ENCODE measurements at regions not wholly inside any gene's neighbourhood (a gene's known extent, or its start where the extent isn't known, plus 50 kb on each side); places are given as distances from the start of the nearest gene placed in this dataset.

- ChIA-PET POLR2A (no interaction called here), RAD21 (ENCODE audit: unreplicated experiment) (no interaction called here), SMC1A (ENCODE audit: uncharacterized antibody, unreplicated experiment) (no interaction called here), CTCF (interaction anchor here (8.1 kb wide), 1 partner anchor 162 kb away, joined by 170 read pairs; no protein-coding TSS in a partner anchor)
- in situ Hi-C loops (cut with MboI), result no loop called here
- Histone ChIP-seq H3K4me3 (no peak overlapping the region), H3K27ac (ENCODE audit: control insufficient read depth, insufficient read depth) (no peak overlapping the region), H3K27me3 (replicated peaks in 1 of 2; ENCODE audit: control insufficient read depth in 2 of 2, insufficient read depth in 2 of 2, low read length in 1 of 2) (no peaks in the 10 kb centered on the region), H3K4me2 (ENCODE audit: control insufficient read depth, insufficient read depth) (no peak overlapping the region), H2AFZ (ENCODE audit: control insufficient read depth, low read depth, low read length) (no peak overlapping the region), H3K9ac (ENCODE audit: control insufficient read depth, insufficient read depth, low read length) (no peak overlapping the region), H3K36me3 (ENCODE audit: control insufficient read depth in 2 of 2, insufficient read depth in 2 of 2, low read length in 1 of 2) (no peaks in the 10 kb centered on the region), H3K9me3 (replicated peaks; ENCODE audit: control insufficient read depth, insufficient read depth, low read length) (no peaks in the 10 kb centered on the region), H3K79me2 (ENCODE audit: control insufficient read depth, insufficient read depth, low read length) (no peaks in the 10 kb centered on the region), H3K4me1 (ENCODE audit: control insufficient read depth, insufficient read depth, low read length) (no peaks in the 10 kb centered on the region), H4K20me1 (ENCODE audit: control insufficient read depth, insufficient read depth) (no peaks in the 10 kb centered on the region)
- DNase-seq (ENCODE audit: low read depth, low spot score), result no peak
- WGBS (ENCODE audit: insufficient coverage, insufficient replicate concordance, low lambda C conversion rate, missing lambda C conversion rate), result 76% methylated on average over 4 of the region's 4 CpGs
- TF ChIP-seq SIX5 (IDR thresholded peaks at IDR 0.05; ENCODE audit: low read depth, low read length, severe bottlenecking) (no peak), JUND (IDR thresholded peaks at IDR 0.05; ENCODE audit: low read depth, low read length) (no peak), RAD51 (IDR thresholded peaks at IDR 0.05) (no peak), NR2F1 (conservative IDR thresholded peaks at IDR 0.05) (no peak)
- no peak for FAIRE-seq
- intact Hi-C loops (cut with micrococcal nuclease; ENCODE audit: unreplicated experiment), result no loop called here
- no peak for ATAC-seq
- BruUV-seq (replicated peaks), result no TSS peak
These were observed 108.4 kb downstream of the MDH1 start for GRCh38 chr2:63697160-63697559.

DNA sequence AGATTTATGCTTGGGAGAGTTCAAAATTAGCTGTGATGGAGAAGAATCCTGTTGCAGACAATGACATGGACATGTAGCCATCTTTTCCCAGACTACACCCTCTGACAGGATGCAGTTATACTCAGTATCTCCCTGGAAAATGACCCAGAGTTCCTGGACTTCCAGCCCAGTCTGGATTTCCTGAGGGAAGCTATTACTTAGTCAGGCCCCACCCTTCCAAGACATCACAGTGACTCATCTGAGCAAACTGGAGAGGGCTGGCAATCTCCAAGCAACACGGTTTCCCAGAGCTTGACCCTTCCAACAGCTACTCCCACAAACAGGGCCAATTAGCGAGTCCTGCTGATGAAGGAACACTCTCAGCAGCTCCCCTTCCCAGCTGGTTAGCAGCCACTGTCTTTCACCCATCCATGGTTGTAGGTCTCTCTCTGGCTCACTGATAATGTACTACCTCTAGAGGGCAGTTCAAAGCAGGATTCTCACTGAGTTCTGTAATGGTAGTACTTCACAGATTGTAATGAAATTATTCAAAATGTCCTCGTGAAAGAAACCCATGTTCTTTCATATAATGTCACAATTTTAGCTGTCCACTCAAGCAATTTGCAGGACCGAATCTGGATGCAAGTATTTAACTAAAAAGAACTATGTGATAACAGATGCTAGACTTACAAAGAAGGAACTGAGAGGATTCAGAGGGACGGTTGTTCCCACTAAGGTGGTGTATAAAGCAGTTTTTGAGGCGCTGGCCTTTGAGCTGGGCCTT is 110.2 kb downstream of the MDH1 start:
- CTCF ChIA-PET, result interaction anchor here (0.6 to 8.1 kb wide), 27 partner anchors 11 to 884 kb away, joined by 3 to 170 read pairs (median 7); no protein-coding TSS in a partner anchor
- Histone ChIP-seq H3K4me1 (ENCODE audit: control insufficient read depth, insufficient read depth, low read length) (no peaks in the 10 kb centered on the region), H3K4me3 (no peak overlapping the region), H3K27ac (ENCODE audit: control insufficient read depth, insufficient read depth) (no peak overlapping the region), H3K9ac (ENCODE audit: control insufficient read depth, insufficient read depth, low read length) (no peak overlapping the region), H3K4me2 (ENCODE audit: control insufficient read depth, insufficient read depth) (0 out of 2 replicates have a peak overlapping the region, but pooled peaks have one; percentile 43), H4K20me1 (ENCODE audit: control insufficient read depth, insufficient read depth) (no peaks in the 10 kb centered on the region), H3K27me3 (replicated peaks in 1 of 2; ENCODE audit: control insufficient read depth in 2 of 2, insufficient read depth in 2 of 2, low read length in 1 of 2) (no peaks in the 10 kb centered on the region), H3K79me2 (ENCODE audit: control insufficient read depth, insufficient read depth, low read length) (no peaks in the 10 kb centered on the region), H3K36me3 (ENCODE audit: control insufficient read depth in 2 of 2, insufficient read depth in 2 of 2, low read length in 1 of 2) (no peaks in the 10 kb centered on the region), H3K9me3 (replicated peaks; ENCODE audit: control insufficient read depth, insufficient read depth, low read length) (no peaks in the 10 kb centered on the region), H2AFZ (ENCODE audit: control insufficient read depth, low read depth, low read length) (peak overlapping the region; percentile 31; the same call in 1 of the 2 replicates)
- SMC1A ChIA-PET (ENCODE audit: uncharacterized antibody, unreplicated experiment), result interaction anchor here (0.6 to 2.6 kb wide), 18 partner anchors 10 to 632 kb away, joined by 3 to 32 read pairs (median 4); no protein-coding TSS in a partner anchor
- in situ Hi-C loops (cut with MboI), result no loop called here
- FAIRE-seq, result peak; percentile 96
- WGBS (ENCODE audit: insufficient coverage, insufficient replicate concordance, low lambda C conversion rate, missing lambda C conversion rate), result 31% methylated on average over 6 of the region's 6 CpGs
- no TSS peak for BruUV-seq (replicated peaks)
- POLR2A ChIA-PET, result interaction anchor here (0.9 to 1.4 kb wide), 2 partner anchors 12 to 159 kb away, joined by 3 read pairs; no protein-coding TSS in a partner anchor
- TF ChIP-seq CTCF (IDR thresholded peaks at IDR 0.05 in 2 of 3, conservative IDR thresholded peaks at IDR 0.05 in 1 of 3; ENCODE audit: control insufficient read depth in 2 of 3, extremely low read depth in 1 of 3, insufficient read depth in 1 of 3, low read depth in 3 of 3, low read length in 3 of 3) (peak; percentile 55 to 71 (median 67)), RAD21 (IDR thresholded peaks at IDR 0.05; ENCODE audit: insufficient read depth, low read depth, low read length) (peak; percentile 77), SMC3 (IDR thresholded peaks at IDR 0.05; ENCODE audit: borderline replicate concordance, low read length) (peak; percentile 52; the same call in 1 of the 2 replicates), POLR2A (IDR thresholded peaks at IDR 0.05; ENCODE audit: low read depth, low read length) (no peak), SPI1 (IDR thresholded peaks at IDR 0.05; ENCODE audit: borderline replicate concordance, insufficient read depth, low read depth, low read length) (peak; percentile 23; the same call in 1 of the 2 replicates), CBFB (IDR thresholded peaks at IDR 0.05; ENCODE audit: low read depth) (no peak), SP1 (IDR thresholded peaks at IDR 0.05; ENCODE audit: low read depth, low read length) (no peak), YY1 (IDR thresholded peaks at IDR 0.05; ENCODE audit: low read depth, low read length) (peak; percentile 62)
- RAD21 ChIA-PET (ENCODE audit: unreplicated experiment), result interaction anchor here (0.7 to 1.8 kb wide), 15 partner anchors 20 to 629 kb away, joined by 3 to 38 read pairs (median 4); partner anchors contain the start of gene UGP2
- ATAC-seq, result peak; percentile 99
- no peak for DNase-seq (ENCODE audit: low read depth, low spot score)
- intact Hi-C loops (cut with micrococcal nuclease; ENCODE audit: unreplicated experiment), result no loop called here

All from GM12878 (cell line).